ENCODE measurements at regions not wholly inside any gene's neighbourhood (a gene's known extent, or its start where the extent isn't known, plus 50 kb on each side); places are given as distances from the start of the nearest gene placed in this dataset.

DNA sequence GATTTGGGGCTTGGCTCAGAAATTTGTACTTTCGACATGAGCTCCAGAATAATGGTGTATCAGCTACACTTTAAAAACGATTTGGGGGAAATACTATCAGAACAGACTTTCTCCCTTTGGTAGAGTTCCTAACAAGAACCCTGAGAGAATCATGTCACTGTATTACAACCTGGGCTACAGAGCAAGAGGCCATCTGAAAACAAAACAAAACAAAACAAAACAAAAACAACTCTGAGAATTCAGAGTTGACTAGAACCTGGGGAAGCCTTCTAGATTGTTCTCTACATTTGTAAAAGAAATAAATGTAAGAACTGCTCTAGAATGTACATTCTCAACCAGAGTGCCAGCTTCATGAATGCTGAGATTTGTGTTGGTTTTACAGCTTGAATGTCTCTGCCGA is 262.6 kb upstream of the SEMA3D start:
- no TSS peak for BruUV-seq (replicated peaks)

GRCh38 chr7:85447004-85447403 is 260.1 kb upstream of the SEMA3D start:
- Histone ChIP-seq H3K27ac (ENCODE audit: low read depth, low read length) (no peak overlapping the region), H3K79me2 (ENCODE audit: insufficient read depth, low read length) (no peaks in the 10 kb centered on the region), H4K20me1 (ENCODE audit: insufficient read depth) (no peaks in the 10 kb centered on the region), H3K36me3 (ENCODE audit: control insufficient read depth in 1 of 2, insufficient read depth in 2 of 2, low read length in 2 of 2) (no peaks in the 10 kb centered on the region), H3K4me2 (ENCODE audit: low read length) (no peak overlapping the region), H3K4me1 (ENCODE audit: control insufficient read depth in 1 of 2, insufficient read depth in 2 of 2, low read length in 2 of 2) (no peaks in the 10 kb centered on the region), H3K9me2 (ENCODE audit: insufficient read depth) (no peaks in the 10 kb centered on the region), H2AFZ (ENCODE audit: low read depth, low read length, poor library complexity, severe bottlenecking) (no peak overlapping the region), H3K9ac (ENCODE audit: low read length) (no peak overlapping the region), H3K27me3 (ENCODE audit: insufficient read depth, low read length) (no peaks in the 10 kb centered on the region), H3K9me3 (ENCODE audit: control insufficient read depth in 1 of 2, insufficient read depth in 1 of 2, low read depth in 1 of 2, low read length in 2 of 2) (no peaks in the 10 kb centered on the region), H3K4me3 (replicated peaks in 1 of 2; ENCODE audit: low read depth in 1 of 2, low read length in 2 of 2) (no peak overlapping the region)
- intact Hi-C loops (cut with micrococcal nuclease), result no loop called here
- ChIA-PET POLR2A (no interaction called here), CTCF (no interaction called here), RAD21 (ENCODE audit: low non-redundant PET in 1 of 2, low total read pairs in 2 of 2, uncharacterized antibody in 2 of 2, unreplicated experiment in 2 of 2) (no interaction called here)
- BruUV-seq (replicated peaks), result no TSS peak
- TF ChIP-seq EZH2phosphoT487 (IDR thresholded peaks at IDR 0.05; ENCODE audit: borderline replicate concordance), result no peak
- no peak for TF ChIP-seq POLR2AphosphoS5 (IDR thresholded peaks at IDR 0.05; ENCODE audit: low read depth, low read length)
- no peak for TF ChIP-seq EGR1 (IDR thresholded peaks at IDR 0.05; ENCODE audit: low read depth)
- no peak for TF ChIP-seq EZH2 (IDR thresholded peaks at IDR 0.05)
- TF ChIP-seq, protein P1, sequence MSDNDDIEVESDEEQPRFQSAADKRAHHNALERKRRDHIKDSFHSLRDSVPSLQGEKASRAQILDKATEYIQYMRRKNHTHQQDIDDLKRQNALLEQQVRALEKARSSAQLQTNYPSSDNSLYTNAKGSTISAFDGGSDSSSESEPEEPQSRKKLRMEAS (IDR thresholded peaks at IDR 0.05), result no peak
- no peak for TF ChIP-seq SIN3A (IDR thresholded peaks at IDR 0.05; ENCODE audit: low read depth)
- TF ChIP-seq CEBPB (IDR thresholded peaks at IDR 0.05; ENCODE audit: low read depth), result no peak
- DNase-seq (ENCODE audit: low read depth, low spot score), result no peak
- ATAC-seq, result no peak

More for the DNA sequence above, 262.6 kb upstream of the SEMA3D start:
- Histone ChIP-seq H3K4me2 (ENCODE audit: low read length) (no peak overlapping the region), H3K4me1 (ENCODE audit: control insufficient read depth in 1 of 2, insufficient read depth in 2 of 2, low read length in 2 of 2) (no peaks in the 10 kb centered on the region), H3K27me3 (ENCODE audit: insufficient read depth, low read length) (no peaks in the 10 kb centered on the region), H3K27ac (ENCODE audit: low read depth, low read length) (no peak overlapping the region), H3K36me3 (ENCODE audit: control insufficient read depth in 1 of 2, insufficient read depth in 2 of 2, low read length in 2 of 2) (no peaks in the 10 kb centered on the region), H3K9ac (ENCODE audit: low read length) (no peak overlapping the region), H3K4me3 (replicated peaks in 1 of 2; ENCODE audit: low read depth in 1 of 2, low read length in 2 of 2) (no peak overlapping the region), H3K79me2 (ENCODE audit: insufficient read depth, low read length) (no peaks in the 10 kb centered on the region), H3K9me3 (ENCODE audit: control insufficient read depth in 1 of 2, insufficient read depth in 1 of 2, low read depth in 1 of 2, low read length in 2 of 2) (no peaks in the 10 kb centered on the region), H4K20me1 (ENCODE audit: insufficient read depth) (no peaks in the 10 kb centered on the region), H2AFZ (ENCODE audit: low read depth, low read length, poor library complexity, severe bottlenecking) (no peak overlapping the region), H3K9me2 (ENCODE audit: insufficient read depth) (no peaks in the 10 kb centered on the region)
- TF ChIP-seq YY1 (IDR thresholded peaks at IDR 0.05; ENCODE audit: extremely low read depth, insufficient replicate concordance, low read depth, low read length) (no peak), ATF3 (IDR thresholded peaks at IDR 0.05) (no peak)
- ChIA-PET POLR2A (no interaction called here), CTCF (no interaction called here), RAD21 (ENCODE audit: low non-redundant PET in 1 of 2, low total read pairs in 2 of 2, uncharacterized antibody in 2 of 2, unreplicated experiment in 2 of 2) (no interaction called here)
- intact Hi-C loops (cut with micrococcal nuclease), result no loop called here
- no peak for DNase-seq (ENCODE audit: low read depth, low spot score)
- no peak for ATAC-seq
